Activated naive CD4-positive, alpha-beta T cell (primary cell): ENCODE measurements at regions not wholly inside any gene's neighbourhood (a gene's known extent, or its start where the extent isn't known, plus 50 kb on each side); places are given as distances from the start of the nearest gene placed in this dataset.

Source experiments
- DNase-seq, 4 experiments: peaks; one replicate each; lab custom pipeline; 2025; lab: John Stamatoyannopoulos, UW

DNA sequence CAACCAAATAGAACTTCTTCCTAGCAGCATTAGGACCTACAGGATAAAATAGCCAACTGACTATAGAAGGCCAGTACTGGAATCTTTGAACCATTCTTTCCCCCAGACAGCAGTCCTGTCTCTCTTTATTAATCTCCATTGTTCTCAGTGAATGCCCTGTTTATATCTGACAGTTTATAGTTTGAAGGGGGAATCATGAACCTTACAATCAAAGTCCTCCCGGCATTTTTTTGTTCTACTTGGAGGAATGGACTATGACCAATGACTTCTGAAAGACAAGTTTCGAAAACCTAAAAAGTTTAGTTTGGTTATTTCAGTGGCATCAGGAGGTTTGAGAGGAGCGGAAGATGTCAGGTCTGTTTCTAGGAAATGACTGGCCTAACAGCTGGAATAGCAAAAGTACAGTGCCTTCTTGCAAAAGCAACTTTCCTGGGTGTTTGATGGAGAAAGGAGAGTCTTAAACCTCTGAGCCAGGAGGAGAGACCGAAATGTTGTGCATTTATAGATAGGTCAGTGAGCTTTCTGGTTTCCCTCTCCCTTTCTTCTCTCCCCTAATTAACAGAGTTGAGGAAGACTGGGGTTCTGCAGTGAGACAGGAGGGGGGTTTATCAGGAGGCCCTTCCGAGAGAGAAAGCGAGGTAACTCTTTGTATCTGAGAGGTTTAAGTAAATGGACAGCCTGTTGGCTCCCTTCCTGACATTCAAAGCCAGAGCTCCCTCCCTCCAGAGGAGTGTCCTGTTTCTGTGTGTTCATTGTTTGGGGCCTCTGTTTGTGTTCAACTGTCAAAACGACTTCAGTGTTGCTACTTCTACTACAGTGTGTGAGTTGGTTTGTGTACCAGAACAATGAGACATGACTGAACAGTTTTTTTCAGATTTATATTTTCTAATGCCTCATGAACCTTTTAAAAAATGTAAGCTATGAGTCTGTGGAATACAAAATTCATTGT, 383.0 kb upstream of the RARB start:
- no peak for DNase-seq

DNA sequence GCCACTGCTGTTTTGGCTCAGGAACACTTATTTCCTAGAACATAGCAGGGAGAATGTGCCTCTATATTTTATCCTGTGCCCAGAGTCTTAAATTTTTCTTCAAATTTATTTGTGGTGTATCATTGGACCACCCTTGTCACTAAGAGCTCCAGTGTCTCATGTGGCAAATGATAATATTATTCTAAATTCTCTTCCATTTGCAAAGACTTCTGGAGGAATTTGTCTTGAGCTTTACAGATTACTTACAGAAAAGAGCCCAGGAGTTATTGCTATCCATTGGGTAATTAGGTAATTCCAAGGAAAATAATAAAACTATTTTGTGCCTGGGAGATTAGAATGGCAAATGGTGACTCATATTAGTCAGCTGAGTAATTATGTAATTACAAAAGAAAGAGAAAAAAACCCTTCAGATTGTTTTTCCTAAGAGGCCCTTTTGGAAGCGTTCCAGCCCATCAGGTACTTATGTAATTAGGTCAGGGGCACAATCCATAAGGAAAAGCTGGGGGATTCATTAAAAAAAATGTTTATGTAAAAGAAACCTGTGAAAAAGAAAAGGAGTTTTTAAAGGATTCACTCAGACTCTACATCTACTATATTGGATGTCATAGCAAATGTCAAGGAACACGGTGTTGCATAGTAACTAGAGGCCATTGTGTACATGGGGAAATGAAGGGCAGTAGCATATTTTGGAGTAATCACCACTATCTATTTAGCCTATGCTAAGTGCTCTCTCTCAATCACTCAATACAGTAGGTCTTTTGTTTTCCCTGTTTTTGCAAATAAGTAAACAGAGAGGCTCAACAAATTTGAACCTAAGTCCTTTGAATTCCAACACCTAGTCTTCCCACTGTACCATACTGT, 380.9 kb upstream of the RARB start:
- no peak for DNase-seq

DNA sequence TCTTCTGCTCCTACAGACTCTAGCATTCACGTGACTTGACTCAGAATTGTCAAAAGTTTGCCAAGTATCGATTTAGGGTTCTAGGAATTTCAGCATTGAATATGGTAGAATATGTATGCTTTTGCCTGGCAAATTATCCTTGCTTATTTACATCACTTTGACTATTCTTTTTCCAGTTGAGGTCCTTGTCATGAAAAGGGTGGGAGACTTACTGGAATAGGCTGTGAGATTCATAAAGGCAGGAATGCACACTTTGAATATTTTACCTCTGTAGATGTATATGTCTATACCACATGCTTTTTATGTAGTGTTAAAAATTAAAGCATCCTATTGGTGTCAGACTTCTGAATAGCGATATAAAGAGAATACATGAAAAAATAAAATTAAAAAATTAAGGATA, 378.8 kb upstream of the RARB start:
- DNase-seq = no peak

DNA sequence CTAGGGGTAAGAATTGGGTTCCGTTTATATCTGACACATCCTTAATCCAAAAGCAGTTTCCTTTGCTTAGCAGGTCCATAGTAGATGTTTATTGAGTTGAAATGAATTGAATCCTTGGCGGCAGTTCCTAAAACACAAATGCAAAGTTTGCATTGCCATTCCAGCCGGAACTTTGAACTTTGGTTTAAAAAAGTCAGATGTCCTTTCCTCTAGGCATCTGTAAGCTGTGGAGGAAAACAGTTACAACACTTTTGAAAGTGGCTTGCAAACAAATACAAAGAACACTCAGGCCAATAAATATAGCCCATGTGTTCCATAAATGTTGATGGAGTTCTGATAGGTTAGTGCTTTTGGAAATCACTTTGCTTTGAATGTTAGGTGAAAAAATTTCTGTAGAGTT, 374.7 kb upstream of the RARB start:
- DNase-seq = no peak

DNA sequence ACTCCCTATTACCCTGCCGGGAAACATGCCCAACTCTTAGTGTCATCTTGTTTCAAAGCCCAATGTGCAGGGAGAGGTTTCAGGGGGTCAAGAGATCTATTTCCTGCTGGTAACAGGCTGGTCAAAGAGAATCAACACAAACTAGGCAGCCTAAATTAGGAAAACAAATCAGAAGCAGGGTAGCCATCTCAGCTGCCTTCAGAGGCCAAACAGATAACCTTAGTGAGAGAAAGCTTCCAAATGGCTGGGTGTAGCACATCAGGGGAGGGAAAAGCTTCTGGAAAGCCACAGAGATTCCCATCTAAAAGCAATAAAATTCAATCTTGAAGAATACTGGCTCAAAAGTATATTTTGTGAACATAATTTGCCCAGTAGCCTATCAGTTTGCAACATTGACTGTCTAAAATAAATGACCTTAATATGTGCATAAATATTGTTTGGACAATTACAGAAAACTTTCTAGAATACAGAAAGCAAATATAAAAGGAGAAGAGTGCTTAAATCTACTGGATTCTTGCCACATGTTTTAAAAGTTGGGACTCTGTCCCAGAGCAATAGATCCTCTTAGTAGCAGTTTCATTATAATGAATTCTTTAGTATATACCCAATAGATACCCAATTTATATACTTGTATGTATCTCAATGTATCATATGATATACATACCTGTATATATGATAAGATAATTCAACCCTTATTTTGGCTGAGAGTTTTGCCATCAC, 371.9 kb upstream of the RARB start:
- DNase-seq = no peak

DNA sequence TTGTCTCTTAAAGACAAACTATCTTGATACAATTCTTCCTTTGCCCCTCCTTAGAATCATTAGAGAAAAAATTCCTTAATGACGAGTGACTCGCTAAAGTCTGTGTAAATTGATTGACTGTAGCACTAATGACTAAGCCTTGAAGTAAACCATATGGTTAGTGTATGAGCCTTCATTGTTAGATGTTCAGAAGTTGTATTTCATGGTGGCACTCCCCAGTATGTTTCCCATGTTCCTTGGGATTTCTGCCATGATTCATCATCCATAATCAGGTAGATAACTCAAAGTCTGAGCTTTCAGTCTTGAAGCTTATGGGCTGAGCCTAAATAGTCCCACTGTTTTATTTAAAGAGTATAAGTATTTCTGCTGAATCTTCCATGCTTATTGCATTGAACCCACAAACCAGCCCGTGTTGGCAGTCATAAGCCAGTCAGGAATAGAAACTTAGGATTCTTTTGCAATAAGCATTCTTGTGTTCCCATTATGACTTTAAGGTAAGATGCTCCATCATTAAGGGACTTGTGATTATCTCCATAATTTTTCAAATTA, 371.2 kb upstream of the RARB start:
- DNase-seq = no peak

DNA sequence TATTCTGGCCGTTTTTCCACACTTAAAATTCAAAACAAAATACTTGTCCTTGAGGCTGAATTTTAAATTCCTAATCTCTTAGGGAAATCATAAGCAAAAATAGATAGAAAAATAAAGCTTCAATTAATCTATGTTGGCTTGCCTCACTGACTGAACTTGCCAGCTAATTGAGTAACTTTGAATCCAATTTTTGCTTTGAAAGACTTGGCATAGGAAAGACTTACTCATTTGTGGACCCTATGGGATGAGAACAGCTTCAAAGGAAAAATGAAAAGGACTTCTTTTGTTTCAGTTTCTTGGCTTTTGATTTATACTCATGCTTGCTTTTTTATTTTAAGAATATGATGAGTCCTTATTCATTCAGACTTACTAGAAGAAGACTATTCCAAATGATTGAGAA, 370.7 kb upstream of the RARB start:
- DNase-seq = no peak

DNA sequence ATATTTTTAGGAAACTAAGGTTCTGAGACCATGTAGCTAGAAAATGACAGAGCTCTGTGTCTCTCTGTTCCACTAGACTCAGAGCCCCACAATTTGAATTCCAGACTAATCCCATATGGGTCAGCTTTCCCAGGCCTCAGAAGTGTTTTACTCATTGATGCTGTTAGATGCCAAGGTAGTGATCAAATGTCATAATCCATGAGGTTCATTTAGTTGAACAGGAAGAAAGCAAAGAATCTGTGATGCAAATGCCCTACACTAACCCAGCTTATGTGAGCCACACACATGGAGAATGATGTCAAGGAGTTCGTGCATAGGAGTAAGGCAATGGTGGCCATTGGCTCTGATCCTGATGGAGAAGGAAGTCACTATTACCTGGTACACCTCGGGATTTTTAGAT, 363.4 kb upstream of the RARB start:
- DNase-seq = no peak

DNA sequence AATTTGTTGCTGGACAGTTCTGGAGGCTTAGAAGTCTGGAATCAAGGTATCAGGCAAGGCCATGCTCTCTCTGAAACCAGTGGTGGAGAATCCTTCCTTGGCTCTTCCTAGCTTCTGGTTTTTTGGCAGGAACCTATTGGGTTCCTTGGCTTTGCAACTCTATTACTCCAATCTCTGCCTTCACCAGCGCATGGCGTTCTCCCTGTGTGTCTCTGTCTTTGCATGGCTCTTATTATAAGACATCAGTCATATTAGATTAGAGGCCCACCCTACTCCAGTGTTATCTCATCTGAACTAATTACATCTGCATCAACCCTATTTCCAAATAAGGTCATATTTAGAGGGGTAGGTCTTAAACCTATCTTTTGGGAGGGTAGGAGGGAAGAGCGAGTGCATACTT, 358.1 kb upstream of the RARB start:
- DNase-seq = no peak

DNA sequence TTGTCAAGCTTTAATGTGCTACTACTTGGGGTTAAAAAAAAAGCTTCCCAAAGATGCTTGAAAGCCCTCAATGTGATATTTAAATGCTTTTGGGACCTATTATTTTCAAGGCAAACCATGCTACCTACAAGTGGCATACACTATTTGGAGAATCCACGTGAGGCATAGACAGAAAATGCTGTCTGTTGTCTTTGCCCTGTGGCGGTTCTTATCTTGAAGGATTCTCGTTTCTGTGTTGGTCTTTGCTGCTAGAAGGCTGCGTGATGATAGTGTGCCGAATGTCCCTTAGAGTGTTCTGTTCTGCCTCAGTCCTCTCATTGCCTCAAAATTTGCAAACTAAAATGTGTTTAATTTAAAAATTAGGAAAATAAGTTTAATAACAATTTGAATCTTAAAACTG, 356.2 kb upstream of the RARB start:
- no peak for DNase-seq

DNA sequence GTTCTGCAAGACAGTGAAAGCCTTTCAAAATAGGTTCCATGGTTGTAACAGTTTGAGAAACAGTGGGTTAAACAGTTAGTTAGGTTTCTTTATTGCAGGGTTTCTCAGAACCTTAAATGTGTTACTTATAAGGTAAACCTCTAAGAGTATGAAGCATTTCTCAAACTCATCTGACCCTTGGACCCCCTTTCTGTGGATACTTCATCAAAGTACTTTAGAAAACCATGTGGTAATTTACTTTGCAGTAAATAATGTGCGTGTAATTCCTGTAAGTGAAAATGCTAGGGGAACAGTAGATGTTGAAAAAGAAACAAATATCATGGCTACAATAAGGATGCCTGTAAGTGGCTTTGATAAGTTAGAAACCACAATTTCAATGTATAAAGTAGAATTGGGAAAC, 354.6 kb upstream of the RARB start:
- no peak for DNase-seq

DNA sequence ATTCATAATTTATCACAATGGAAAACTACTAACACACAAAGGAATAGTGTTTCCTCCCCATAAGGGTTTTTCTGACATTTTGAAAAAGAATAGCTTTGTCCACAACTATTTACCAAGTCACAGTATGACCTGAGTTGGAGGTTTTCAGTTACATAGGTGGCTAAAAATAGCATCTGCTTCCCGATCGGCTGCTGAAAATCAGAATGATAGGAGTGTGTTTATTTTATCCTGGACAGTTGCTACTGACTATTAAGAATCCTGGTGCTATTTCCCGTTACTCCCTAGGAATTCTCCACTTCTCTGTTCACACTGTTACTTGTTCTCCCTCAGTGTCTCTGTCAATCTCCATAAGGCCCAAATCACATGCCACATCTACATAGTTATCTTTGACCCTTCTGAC, 353.9 kb upstream of the RARB start:
- DNase-seq = no peak

DNA sequence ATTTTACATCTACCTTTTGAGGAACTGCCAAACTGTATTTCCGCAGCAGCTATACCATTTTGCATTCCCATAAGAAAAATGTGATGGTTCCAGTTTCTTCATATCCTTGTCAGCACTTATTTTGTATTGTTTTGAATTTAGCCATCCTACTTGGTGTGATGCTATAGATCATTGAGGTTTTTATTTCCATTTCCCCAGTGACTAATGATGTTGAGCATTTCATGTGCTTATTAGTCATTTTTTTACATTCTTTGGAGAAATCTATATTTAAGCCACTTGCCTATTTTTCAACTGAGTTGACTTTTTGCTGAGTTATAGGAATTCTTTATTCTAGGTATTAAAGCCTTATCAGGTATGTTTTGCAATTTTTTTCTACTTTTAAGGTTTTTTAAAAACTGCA, 347.6 kb upstream of the RARB start:
- no peak for DNase-seq

DNA sequence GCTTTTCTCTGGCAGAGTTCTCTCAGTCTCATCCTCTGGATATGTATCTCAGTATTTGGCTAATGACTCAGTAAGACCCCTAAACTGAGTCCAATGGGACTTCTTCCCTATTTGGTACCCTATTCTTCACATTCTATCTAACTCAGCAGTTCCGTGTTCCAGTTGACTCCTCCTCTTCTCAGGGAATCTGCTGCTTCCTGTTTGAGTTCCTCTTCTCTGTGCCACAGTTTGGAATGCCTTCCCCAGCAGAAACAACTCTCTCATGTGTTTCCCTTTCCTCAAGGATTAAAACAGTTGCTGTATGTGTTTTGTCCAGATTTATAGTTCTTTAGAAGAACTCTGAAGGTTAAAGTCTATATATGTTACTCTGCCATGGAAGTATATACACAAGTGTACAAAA, 344.0 kb upstream of the RARB start:
- DNase-seq = no peak

DNA sequence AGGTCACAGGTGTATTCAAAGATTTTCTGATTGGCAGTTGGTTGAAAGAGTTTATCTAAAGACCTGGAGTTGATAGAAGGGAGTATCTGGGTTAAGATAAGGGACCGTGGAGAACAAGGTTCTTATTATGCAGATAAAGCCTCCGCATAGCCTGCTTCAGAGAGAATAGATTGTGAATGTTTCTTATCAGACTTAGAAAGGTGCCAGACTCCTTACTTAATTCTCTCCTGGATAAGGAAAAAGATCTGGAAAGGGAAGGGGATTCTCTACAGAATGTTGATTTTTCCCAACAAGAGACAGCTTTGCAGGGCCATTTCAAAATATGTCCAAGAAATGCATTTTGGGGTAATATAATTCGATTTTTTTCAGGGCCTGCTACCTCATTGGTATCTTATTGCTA, 341.3 kb upstream of the RARB start:
- DNase-seq = no peak

DNA sequence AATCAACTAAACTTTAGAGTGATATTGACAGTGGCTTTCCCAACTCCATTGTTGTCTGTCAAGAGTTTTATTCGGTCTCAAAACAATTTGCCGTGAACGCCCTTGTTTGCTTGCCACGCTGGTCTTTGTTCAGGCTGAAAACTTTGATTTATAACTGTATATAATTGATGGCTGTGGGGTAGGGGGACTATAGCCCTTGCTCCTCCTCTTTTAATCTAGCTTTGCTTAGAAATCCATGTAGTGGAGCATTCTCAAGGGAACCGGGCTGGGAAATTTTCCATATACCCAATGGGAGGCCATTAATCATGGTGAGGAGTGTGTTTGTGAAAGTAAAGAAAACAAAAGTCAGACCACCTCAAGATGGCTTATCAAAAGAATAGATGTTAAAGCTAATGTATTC, 339.8 kb upstream of the RARB start:
- no peak for DNase-seq

DNA sequence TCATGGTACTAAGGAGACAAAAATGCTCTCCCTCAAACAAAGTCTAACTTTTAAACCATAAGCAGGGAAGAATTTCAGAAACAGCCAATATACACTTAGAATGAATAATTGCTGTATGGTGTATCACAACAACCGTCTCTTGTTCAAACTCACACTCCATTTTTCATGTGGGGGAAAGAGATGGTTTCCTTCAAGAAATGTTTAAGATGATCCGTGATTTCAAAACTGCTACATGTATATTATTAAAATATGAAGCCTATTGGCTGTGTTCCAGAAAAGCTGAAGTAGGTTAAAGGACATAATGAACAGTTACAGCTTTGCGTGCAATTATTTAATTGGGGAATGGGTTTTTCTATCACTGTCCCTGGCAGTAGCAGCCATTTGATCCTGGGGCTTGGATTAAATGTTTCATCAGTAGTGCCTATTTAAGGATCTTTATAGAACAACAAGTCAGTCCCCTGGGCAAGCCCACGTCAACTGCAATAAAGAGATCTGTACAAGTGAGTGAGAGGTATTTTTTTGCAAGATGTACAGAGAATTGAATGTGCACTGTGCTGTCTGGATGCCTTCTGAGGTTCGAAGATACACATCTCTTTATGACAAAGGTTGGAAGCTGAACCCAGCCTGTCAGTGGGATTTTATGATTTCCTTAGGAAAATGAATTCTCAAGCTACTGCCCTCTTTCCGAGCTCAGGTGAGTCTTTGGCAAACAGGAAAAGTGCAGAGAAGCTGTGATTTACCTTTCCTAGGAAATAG, 337.2 kb upstream of the RARB start:
- no peak for DNase-seq

DNA sequence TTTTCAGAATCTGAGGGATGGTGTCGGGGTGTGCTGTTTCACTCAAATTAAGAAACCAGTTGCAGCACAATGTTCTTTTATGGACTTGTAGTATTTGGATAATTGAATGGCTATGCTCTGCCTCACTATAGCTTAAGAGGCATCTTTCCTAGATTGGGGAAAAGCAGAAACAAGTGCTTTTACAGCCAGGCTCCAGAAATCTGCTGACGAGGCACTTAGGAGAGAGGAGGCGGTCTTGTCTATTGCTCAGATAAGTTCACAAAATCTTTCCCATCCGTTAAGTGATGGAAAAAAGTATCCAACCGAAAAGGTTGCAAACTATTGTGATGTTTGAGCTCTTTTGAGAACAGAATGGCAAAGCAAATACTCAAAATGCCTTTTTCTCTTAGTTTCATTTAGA, 336.1 kb upstream of the RARB start:
- no peak for DNase-seq

DNA sequence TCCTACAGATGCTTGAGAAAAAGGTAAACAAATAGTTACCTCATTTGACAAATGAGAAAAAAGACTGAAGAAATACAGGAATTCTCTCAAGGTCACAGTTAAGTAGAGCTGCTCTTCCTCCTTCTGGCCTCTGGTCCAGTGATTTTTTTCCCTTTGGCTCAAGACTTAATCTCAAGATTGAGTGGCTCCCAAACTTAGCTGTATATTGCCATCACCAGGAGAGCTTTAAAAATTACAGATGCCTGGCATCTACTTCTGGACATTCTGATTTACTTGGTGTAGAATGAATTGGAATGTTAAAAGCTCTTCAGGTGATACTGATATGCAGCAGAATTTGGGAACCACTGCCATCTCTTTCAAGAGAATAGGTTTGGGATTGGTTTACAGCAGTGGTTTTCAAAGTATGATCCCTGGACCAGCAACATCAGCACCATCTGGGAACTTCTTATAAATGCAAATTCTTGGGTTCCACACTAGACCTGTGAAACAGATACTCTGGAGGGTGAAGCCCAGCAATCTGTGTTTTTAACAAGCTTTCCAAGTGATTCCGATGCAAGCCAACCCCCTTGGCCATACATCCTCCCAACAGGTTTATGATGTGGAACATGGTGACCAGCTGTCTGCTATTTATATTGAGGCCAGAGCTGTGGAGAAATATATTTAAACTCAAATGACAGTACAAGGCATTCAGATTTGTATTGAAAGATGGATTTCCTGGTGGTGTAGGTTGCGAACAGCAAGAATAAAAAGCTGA, 333.0 kb upstream of the RARB start:
- no peak for DNase-seq

DNA sequence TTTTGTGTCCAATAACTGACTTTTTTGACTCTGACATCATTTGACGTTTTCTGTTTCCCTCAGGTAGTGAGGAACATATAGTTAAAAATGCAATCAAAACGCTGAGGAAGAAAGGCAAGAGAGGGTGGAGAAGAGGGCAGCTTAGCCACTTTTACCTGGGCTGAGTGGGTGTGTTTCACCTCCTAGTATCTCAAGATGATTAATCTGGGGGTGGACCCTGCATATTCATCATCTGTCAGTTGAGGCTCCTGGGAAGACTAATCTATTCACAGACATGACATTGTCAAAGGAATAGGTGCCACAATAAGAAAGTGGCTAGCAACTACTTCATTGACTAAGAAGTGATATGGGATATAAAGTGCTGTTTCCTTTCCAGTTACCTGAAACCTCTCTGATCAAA, 331.5 kb upstream of the RARB start:
- DNase-seq = no peak

DNA sequence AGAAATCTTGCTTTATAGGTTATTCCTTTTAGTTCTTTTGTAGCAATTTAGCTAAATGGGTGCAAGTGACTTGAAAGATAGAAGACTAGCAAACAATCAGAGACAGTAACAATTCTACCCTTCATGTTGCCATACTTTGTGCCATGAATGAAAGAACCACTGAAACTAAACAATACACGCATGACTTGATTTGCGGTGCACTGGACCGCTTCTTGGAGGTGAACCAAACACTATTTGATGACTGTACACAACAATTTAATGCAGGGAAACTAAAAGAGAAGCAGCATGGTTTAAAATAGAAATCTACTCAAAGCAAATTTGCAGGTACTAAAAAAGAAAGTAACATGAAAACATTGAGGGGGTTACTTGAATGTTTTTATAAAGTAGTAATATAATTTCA, 331.0 kb upstream of the RARB start:
- DNase-seq = no peak
